ENCODE measurements at regions not wholly inside any gene's neighbourhood (a gene's known extent, or its start where the extent isn't known, plus 50 kb on each side); places are given as distances from the start of the nearest gene placed in this dataset.

DNA sequence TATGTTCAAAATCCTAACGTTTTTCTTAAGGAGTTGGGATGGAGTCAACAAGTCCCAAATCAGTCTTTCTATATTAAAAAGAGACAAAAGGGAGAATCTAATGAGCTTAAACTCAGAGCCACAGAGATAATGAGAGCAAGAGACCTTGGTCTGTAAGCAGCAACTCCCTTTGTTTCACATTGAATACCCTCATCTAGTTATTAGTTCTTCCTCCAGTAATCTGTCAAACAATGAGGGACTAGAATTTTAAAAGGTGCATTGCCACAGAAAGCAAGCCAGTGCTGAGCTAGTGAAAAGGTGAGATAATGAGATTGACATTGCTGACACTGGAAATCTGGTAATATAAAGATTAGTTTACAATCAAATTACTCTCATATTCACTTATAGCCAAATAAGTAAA, 718.6 kb downstream of the DACH1 start:
- no peak overlapping the region for H3K4me3 Mint-ChIP-seq (ENCODE audit: unreplicated experiment)
- no peak overlapping the region for H3K27ac Mint-ChIP-seq (ENCODE audit: unreplicated experiment)
- no peak for DNase-seq (ENCODE audit: low spot score)
- H3K4me1 Mint-ChIP-seq (ENCODE audit: low read depth): no peaks in the 10 kb centered on the region
- H3K36me3 Mint-ChIP-seq (ENCODE audit: low read depth): no peaks in the 10 kb centered on the region
- H3K27me3 Mint-ChIP-seq (ENCODE audit: low read depth): peaks cover 5% of the 10 kb centered on the region
- TF ChIP-seq CTCF (IDR thresholded peaks at IDR 0.05): no peak
- H3K9me3 Mint-ChIP-seq (ENCODE audit: low read depth): no peaks in the 10 kb centered on the region

GRCh38 chr13:71144883-71145282, 722.1 kb downstream of the DACH1 start:
- Mint-ChIP-seq H3K27ac (ENCODE audit: unreplicated experiment) (no peak overlapping the region), H3K4me1 (ENCODE audit: low read depth) (no peaks in the 10 kb centered on the region), H3K9me3 (ENCODE audit: low read depth) (no peaks in the 10 kb centered on the region), H3K27me3 (ENCODE audit: low read depth) (peaks cover 6% of the 10 kb centered on the region), H3K4me3 (ENCODE audit: unreplicated experiment) (no peak overlapping the region), H3K36me3 (ENCODE audit: low read depth) (no peaks in the 10 kb centered on the region)
- TF ChIP-seq CTCF (IDR thresholded peaks at IDR 0.05): no peak
- no peak for DNase-seq (ENCODE audit: low spot score)

DNA sequence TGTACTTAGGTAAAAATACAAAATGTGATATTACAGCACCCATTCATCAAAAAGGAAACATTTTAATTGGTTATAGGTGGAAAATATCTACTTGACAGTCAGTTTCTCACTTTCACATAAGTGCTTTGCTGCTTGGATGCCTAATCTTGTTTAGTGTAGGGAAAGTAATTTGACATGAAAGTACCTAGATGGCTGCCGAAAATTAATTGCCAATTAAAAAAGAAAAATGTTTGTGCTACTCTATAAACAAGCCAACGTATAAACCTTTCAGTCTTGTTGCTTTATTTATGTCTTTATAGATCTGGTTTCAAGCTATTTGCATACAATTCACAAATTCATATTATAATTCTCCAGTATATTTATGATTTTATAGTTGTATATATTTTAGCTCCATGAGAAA, 729.9 kb downstream of the DACH1 start:
- Mint-ChIP-seq H3K27me3 (ENCODE audit: low read depth) (no peaks in the 10 kb centered on the region), H3K4me3 (ENCODE audit: unreplicated experiment) (no peak overlapping the region), H3K27ac (ENCODE audit: unreplicated experiment) (no peak overlapping the region), H3K36me3 (ENCODE audit: low read depth) (no peaks in the 10 kb centered on the region), H3K4me1 (ENCODE audit: low read depth) (no peaks in the 10 kb centered on the region), H3K9me3 (ENCODE audit: low read depth) (no peaks in the 10 kb centered on the region)
- no peak for TF ChIP-seq CTCF (IDR thresholded peaks at IDR 0.05)
- no peak for DNase-seq (ENCODE audit: low spot score)

DNA sequence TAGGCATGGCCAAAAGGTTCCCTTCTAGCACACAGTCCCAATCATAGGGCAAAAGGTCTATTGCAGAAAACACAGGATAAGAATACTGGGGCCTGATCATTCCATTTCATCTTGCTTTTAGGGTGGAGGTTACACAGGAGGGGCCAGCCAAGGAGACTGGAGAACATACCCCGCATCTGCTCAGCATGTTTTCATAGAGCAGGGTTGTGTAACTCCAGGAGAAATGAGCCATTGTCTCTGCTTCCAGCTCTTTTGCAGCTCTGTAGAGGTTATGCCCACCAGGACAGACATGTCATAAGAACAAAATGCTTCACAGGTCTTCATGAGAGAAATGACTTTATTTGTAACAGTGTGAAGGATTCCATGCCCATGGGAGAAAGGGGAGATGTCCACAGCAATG, 742.8 kb downstream of the DACH1 start:
- H3K4me1 Mint-ChIP-seq (ENCODE audit: low read depth): no peaks in the 10 kb centered on the region
- H3K27me3 Mint-ChIP-seq (ENCODE audit: low read depth): peaks cover 2% of the 10 kb centered on the region
- H3K9me3 Mint-ChIP-seq (ENCODE audit: low read depth): no peaks in the 10 kb centered on the region
- H3K36me3 Mint-ChIP-seq (ENCODE audit: low read depth): no peaks in the 10 kb centered on the region
- no peak overlapping the region for H3K27ac Mint-ChIP-seq (ENCODE audit: unreplicated experiment)
- TF ChIP-seq CTCF (IDR thresholded peaks at IDR 0.05): no peak
- no peak overlapping the region for H3K4me3 Mint-ChIP-seq (ENCODE audit: unreplicated experiment)
- no peak for DNase-seq (ENCODE audit: low spot score)

DNA sequence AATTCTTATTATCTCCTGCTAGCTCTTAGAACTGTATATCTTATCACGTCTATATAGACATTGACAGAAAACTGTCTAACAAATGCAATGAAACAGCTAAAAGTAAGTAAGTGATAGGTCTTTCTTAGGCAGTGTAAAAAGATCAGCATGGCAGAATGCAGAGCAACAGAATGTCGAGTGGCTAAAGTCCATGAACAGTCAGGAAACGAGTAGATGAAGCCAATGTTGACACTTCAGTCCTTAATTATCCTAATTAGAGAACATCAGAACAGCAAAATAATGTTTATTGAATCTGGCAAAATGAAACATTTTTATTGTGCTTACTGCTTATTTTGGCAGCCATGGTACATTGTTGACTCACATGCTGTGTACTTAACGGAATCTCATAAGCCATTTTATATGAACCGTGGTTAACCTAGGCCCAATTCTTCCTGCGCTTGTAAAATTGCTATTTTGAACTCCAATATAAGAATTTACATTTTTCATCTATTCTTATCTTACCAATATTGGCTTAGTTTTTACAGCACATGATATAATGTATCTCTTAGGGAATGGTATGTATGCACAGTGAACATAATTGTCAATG, 748.1 kb downstream of the DACH1 start:
- no peaks in the 10 kb centered on the region for H3K4me1 Mint-ChIP-seq (ENCODE audit: low read depth)
- no peak for DNase-seq (ENCODE audit: low spot score)
- H3K9me3 Mint-ChIP-seq (ENCODE audit: low read depth): no peaks in the 10 kb centered on the region
- H3K36me3 Mint-ChIP-seq (ENCODE audit: low read depth): no peaks in the 10 kb centered on the region
- H3K27me3 Mint-ChIP-seq (ENCODE audit: low read depth): no peaks in the 10 kb centered on the region
- H3K27ac Mint-ChIP-seq (ENCODE audit: unreplicated experiment): no peak overlapping the region
- H3K4me3 Mint-ChIP-seq (ENCODE audit: unreplicated experiment): no peak overlapping the region
- TF ChIP-seq CTCF (IDR thresholded peaks at IDR 0.05): no peak
